Muscle layer of duodenum (tissue), 2 donors: ENCODE measurements at regions not wholly inside any gene's neighbourhood (a gene's known extent, or its start where the extent isn't known, plus 50 kb on each side); places are given as distances from the start of the nearest gene placed in this dataset.

Source experiments
- H3K27ac ChIP-seq: one replicate; pipeline ENCODE4 v1.7.0; 2013; ENCODE audit warnings: mild to moderate bottlenecking, low read length
- H3K27me3 ChIP-seq: one replicate; pipeline ENCODE4 v1.7.0; 2013; ENCODE audit warnings: low read depth, mild to moderate bottlenecking, control low read depth, low read length
- H3K36me3 ChIP-seq, 2 donors: one replicate each; pipeline ENCODE4 v1.7.0; 2013; ENCODE audit warnings: low read length in 2 of 2, control low read depth in 1 of 2, mild to moderate bottlenecking in 1 of 2; ENCODE audit not compliant: insufficient read depth in 2 of 2, control insufficient read depth in 1 of 2
- H3K4me1 ChIP-seq, 2 donors: one replicate each; pipeline ENCODE4 v1.7.0; 2013; ENCODE audit warnings: low read length in 2 of 2, mild to moderate bottlenecking in 2 of 2, control low read depth in 1 of 2, moderate library complexity in 1 of 2; ENCODE audit not compliant: insufficient read depth in 2 of 2, control insufficient read depth in 1 of 2
- H3K4me3 ChIP-seq, 2 donors: one replicate each; pipeline ENCODE4 v1.7.0; 2013; ENCODE audit warnings: low read length in 2 of 2, low read depth in 1 of 2, mild to moderate bottlenecking in 1 of 2
- H3K9me3 ChIP-seq, 2 donors: one replicate each; pipeline ENCODE4 v1.7.0; 2013; ENCODE audit warnings: low read length in 2 of 2, control low read depth in 1 of 2, mild to moderate bottlenecking in 1 of 2; ENCODE audit not compliant: control insufficient read depth in 1 of 2
- donor health status: healthy.

DNA sequence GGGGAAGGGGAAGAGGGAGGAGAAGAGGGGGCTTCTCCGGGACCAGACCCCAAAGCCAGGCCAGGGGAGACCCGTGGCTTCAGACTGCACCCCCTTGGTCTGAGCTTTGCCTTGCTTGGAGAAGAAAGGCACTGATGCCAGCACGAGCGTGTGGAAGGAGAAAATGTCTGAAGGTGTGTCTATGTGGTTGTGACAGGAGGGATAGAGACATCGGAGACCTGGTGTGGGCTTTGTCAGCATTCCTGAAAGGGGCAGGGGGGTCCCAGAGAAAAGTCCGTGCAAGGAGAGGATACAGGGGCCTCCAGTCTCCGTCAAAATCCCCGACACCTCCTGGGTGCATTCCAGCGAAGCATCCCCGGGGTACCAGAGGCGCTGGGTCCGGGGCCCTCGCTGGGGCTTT is 139.0 kb upstream of the LHX5 start:
- H3K4me3 ChIP-seq = no peak overlapping the region
- H3K27ac ChIP-seq = no peak overlapping the region
- no peaks in the 10 kb centered on the region for H3K4me1 ChIP-seq
- H3K36me3 ChIP-seq = no peaks in the 10 kb centered on the region
- peaks cover 12% of the 10 kb centered on the region for H3K27me3 ChIP-seq
- H3K9me3 ChIP-seq = peaks cover 0 to 4% of the 10 kb centered on the region in 2 donors

- H3K4me1 ChIP-seq = no peaks in the 10 kb centered on the region
- no peak overlapping the region for H3K4me3 ChIP-seq
- H3K36me3 ChIP-seq = no peaks in the 10 kb centered on the region
- H3K27ac ChIP-seq = no peak overlapping the region
- peaks cover 12% of the 10 kb centered on the region for H3K27me3 ChIP-seq
- peaks cover 0 to 4% of the 10 kb centered on the region in 2 donors for H3K9me3 ChIP-seq
Observed at GRCh38 chr12:113609692-113610469, 138.2 kb upstream of the LHX5 start.

- Histone ChIP-seq H3K27me3 (no peaks in the 10 kb centered on the region), H3K4me3 (no peak overlapping the region), H3K4me1 (no peaks in the 10 kb centered on the region), H3K27ac (no peak overlapping the region), H3K36me3 (no peaks in the 10 kb centered on the region), H3K9me3 (peaks cover 0 to 2% of the 10 kb centered on the region in 2 donors)
Observed at GRCh38 chr12:113604666-113605065, 133.0 kb upstream of the LHX5 start.

DNA sequence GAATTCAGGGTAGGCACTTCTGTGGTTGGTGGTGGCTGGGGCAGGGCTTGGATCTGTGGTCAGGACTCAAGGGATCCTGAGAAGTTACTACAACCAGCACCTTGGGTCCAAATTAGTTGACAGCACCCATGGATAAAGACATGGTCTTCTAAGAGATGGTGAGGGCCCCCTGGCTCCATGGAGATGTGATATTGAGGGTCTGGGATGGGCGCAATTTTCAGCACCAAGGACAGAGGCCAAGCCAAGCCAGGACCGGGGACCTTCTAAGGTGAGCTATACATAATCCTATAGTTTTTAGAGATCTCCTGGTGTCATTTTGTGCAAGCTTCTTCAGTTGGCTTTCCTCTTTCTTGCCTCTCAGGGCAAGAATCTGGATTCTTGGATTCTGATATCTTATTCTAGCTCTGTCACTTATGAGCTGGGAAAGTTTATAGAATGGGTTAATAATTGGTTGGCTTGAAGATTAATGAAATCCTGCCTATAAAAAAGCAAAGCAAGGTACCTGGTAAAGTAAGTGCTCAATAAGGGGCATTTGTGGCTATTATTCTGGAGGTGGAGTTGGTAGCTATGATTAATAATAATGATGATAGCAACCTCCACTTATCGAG is 130.1 kb upstream of the LHX5 start:
- H3K36me3 ChIP-seq = no peaks in the 10 kb centered on the region
- no peaks in the 10 kb centered on the region for H3K27me3 ChIP-seq

GRCh38 chr12:113598815-113599406 is 127.2 kb upstream of the LHX5 start:
- Histone ChIP-seq H3K4me3 (no peak overlapping the region), H3K9me3 (peaks cover 0 to 8% of the 10 kb centered on the region in 2 donors), H3K36me3 (no peaks in the 10 kb centered on the region), H3K27me3 (no peaks in the 10 kb centered on the region), H3K4me1 (no peaks in the 10 kb centered on the region), H3K27ac (no peak overlapping the region)

More for the DNA sequence above, 130.1 kb upstream of the LHX5 start:
- no peak overlapping the region for H3K4me3 ChIP-seq
- no peak overlapping the region for H3K27ac ChIP-seq
- H3K9me3 ChIP-seq = peaks cover 0 to 2% of the 10 kb centered on the region in 2 donors
- H3K4me1 ChIP-seq = no peaks in the 10 kb centered on the region

- peaks cover 0 to 6% of the 10 kb centered on the region in 2 donors for H3K9me3 ChIP-seq
- H3K4me3 ChIP-seq = no peak overlapping the region
- no peaks in the 10 kb centered on the region for H3K36me3 ChIP-seq
- H3K27ac ChIP-seq = no peak overlapping the region
- H3K27me3 ChIP-seq = peaks cover 4% of the 10 kb centered on the region
- no peaks in the 10 kb centered on the region for H3K4me1 ChIP-seq
Observed at GRCh38 chr12:113594967-113595366, 123.3 kb upstream of the LHX5 start.

DNA sequence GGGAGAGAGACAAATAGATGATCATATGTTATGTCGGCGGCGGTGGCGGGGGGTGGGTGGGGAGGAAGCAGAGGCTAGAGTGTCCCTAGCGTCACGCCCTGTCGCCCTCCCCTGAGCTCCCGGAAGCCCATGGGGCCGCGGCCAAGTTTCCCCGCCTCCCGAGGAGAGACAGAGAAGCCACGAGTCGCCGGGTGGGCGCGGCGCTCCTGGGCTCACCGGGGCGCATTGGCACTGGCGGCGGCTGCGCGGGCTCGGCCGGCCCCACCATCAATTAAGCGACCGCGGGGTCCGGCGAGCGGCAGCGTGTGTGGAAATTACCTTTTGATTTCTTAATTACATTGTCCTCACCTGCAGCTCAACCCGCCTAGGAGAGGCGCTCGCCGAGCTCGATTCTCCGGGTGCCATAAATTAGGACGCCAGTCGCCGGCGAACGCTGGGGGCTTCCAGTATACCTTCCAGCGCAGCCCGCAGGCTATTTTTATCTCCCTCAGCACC is 119.9 kb upstream of the LHX5 start:
- no peaks in the 10 kb centered on the region for H3K4me1 ChIP-seq
- peaks cover 4% of the 10 kb centered on the region for H3K27me3 ChIP-seq
- no peak overlapping the region for H3K4me3 ChIP-seq

DNA sequence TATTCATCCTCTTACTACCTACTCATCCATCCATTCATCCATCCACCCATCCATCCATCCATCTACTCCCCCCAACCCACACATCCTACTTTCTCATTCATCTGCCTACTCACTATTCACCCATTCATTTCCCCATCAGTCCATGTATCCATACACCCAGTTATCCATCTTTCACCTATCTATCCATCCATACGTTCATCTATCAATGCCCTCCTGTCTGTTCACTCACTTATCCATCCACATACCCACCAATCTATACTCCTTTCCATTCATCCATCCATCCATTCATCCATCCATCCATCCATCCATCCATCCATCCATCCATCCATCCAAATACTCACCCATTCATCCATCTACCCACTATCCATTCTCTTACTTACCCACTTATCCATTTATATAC is 117.8 kb upstream of the LHX5 start:
- H3K27me3 ChIP-seq = peaks cover 4% of the 10 kb centered on the region

More for the DNA sequence above, 119.9 kb upstream of the LHX5 start:
- Histone ChIP-seq H3K9me3 (peaks cover 0 to 8% of the 10 kb centered on the region in 2 donors), H3K27ac (no peak overlapping the region), H3K36me3 (no peaks in the 10 kb centered on the region)

GRCh38 chr12:113587720-113588119 is 116.0 kb upstream of the LHX5 start:
- H3K27me3 ChIP-seq = peaks cover 4% of the 10 kb centered on the region
- H3K9me3 ChIP-seq = peaks cover 0 to 3% of the 10 kb centered on the region in 2 donors
- H3K4me1 ChIP-seq = no peaks in the 10 kb centered on the region

More for the DNA sequence above, 117.8 kb upstream of the LHX5 start:
- Histone ChIP-seq H3K27ac (no peak overlapping the region), H3K9me3 (peaks cover 0 to 2% of the 10 kb centered on the region in 2 donors), H3K36me3 (no peaks in the 10 kb centered on the region), H3K4me1 (no peaks in the 10 kb centered on the region), H3K4me3 (no peak overlapping the region)

GRCh38 chr12:113586461-113586860 is 114.8 kb upstream of the LHX5 start:
- H3K4me1 ChIP-seq = no peaks in the 10 kb centered on the region
- H3K27ac ChIP-seq = no peak overlapping the region
- peaks cover 0 to 11% of the 10 kb centered on the region in 2 donors for H3K9me3 ChIP-seq
- no peak overlapping the region for H3K4me3 ChIP-seq
- H3K27me3 ChIP-seq = no peaks in the 10 kb centered on the region
- no peaks in the 10 kb centered on the region for H3K36me3 ChIP-seq

More at GRCh38 chr12:113587720-113588119, 116.0 kb upstream of the LHX5 start:
- Histone ChIP-seq H3K36me3 (no peaks in the 10 kb centered on the region), H3K4me3 (no peak overlapping the region), H3K27ac (no peak overlapping the region)

DNA sequence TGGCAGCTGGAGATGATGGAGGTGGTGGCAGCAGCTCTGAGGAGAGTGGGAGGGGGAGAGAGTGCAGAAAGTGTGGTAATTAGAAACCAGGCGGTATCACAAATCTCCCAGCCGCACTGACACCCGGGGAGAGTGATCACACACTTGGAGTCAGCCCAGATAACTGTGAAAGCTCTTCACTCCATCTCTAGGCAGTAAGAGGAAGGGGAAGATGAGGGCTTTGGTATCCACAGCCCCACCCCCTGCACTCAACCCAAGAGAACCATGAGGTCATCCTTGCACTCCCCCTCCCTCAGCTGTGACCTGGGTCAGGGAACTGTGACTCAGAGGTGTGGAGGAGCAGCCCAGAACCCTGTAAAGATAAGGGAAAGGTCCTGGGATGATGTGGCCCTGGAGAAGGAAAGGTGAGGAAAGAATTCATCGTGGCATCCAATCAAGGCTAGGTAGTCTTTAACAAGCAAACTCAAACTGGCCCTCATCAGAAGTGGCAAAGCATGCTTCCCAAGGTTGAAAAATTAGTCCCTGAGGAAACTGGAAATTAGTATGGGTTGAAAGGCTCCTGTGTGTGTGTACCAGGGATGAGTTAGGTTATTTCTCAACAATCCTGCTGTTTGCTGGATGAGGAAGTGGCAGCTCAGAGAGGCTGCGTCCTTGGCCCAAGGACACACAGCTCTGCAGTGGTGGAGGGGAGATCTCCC is 111.0 kb upstream of the LHX5 start:
- H3K4me3 ChIP-seq = no peak overlapping the region
- H3K36me3 ChIP-seq = no peaks in the 10 kb centered on the region
- peaks cover 0 to 17% of the 10 kb centered on the region in 2 donors for H3K9me3 ChIP-seq
- no peaks in the 10 kb centered on the region for H3K4me1 ChIP-seq
- no peak overlapping the region for H3K27ac ChIP-seq
- peaks cover 5% of the 10 kb centered on the region for H3K27me3 ChIP-seq
